COLO668 (cell line): ENCODE measurements at regions not wholly inside any gene's neighbourhood (a gene's known extent, or its start where the extent isn't known, plus 50 kb on each side); places are given as distances from the start of the nearest gene placed in this dataset.

ENCODE experiments used
- DNase-seq: peaks from one replicate; lab custom pipeline; 2025; ENCODE audit not compliant: unreplicated experiment; lab: John Stamatoyannopoulos, UW

- no peak for DNase-seq
Measured at GRCh38 chr12:66848967-66849366, 170.1 kb upstream of the GRIP1 start.

- no peak for DNase-seq
Measured at GRCh38 chr12:66851134-66851533, 172.3 kb upstream of the GRIP1 start.

- DNase-seq, result no peak
Measured at GRCh38 chr12:66852091-66852490, 173.2 kb upstream of the GRIP1 start.

- DNase-seq, result no peak
Measured at GRCh38 chr12:66852765-66853164, 173.9 kb upstream of the GRIP1 start.

- DNase-seq, result no peak
Measured at GRCh38 chr12:66859751-66860440, 181.0 kb upstream of the GRIP1 start.

- peak; percentile 65 for DNase-seq
Measured at GRCh38 chr12:66860752-66861750, 182.2 kb upstream of the GRIP1 start.

- no peak for DNase-seq
Measured at GRCh38 chr12:66862356-66862985, 183.6 kb upstream of the GRIP1 start.

- no peak for DNase-seq
Measured at GRCh38 chr12:66863276-66863675, 184.4 kb upstream of the GRIP1 start.

- no peak for DNase-seq
Measured at GRCh38 chr12:66877925-66878324, 199.0 kb upstream of the GRIP1 start.

- DNase-seq, result no peak
Measured at GRCh38 chr12:66879409-66879808, 200.5 kb upstream of the GRIP1 start.

GRCh38 chr12:66881386-66881785 lies 202.5 kb upstream of the GRIP1 start:
- no peak for DNase-seq

- DNase-seq, result no peak
Measured at GRCh38 chr12:66884091-66884490, 205.2 kb upstream of the GRIP1 start.

- no peak for DNase-seq
Measured at GRCh38 chr12:66885115-66885875, 206.4 kb upstream of the GRIP1 start.

GRCh38 chr12:66896797-66897196 lies 217.9 kb upstream of the GRIP1 start:
- DNase-seq, result no peak

GRCh38 chr12:66898700-66899469 lies 220.0 kb upstream of the GRIP1 start:
- DNase-seq, result no peak

GRCh38 chr12:66899588-66899987 lies 220.7 kb upstream of the GRIP1 start:
- no peak for DNase-seq

- no peak for DNase-seq
Measured at GRCh38 chr12:66900616-66901015, 221.7 kb upstream of the GRIP1 start.

GRCh38 chr12:66901138-66901932 lies 222.5 kb upstream of the GRIP1 start:
- no peak for DNase-seq

GRCh38 chr12:66902020-66902419 lies 223.1 kb upstream of the GRIP1 start:
- DNase-seq, result no peak
